Fibroblast of lung (primary cell): ENCODE measurements at regions not wholly inside any gene's neighbourhood (a gene's known extent, or its start where the extent isn't known, plus 50 kb on each side); places are given as distances from the start of the nearest gene placed in this dataset.
"Not testable (repeated sequence)": the region's sequence is repeated elsewhere in the genome, so short reads cannot be mapped to it uniquely, and the experiment has no call there.

Source experiments
- DNase-seq, 2 donors: peaks; one replicate each; pipeline versions ENCODE4 v3.0.0 to v3.0.0-alpha.2; 2010; ENCODE audit warnings: low read depth in 2 of 2
- H2AFZ ChIP-seq: 2 replicates; pipeline ENCODE4 v1.5.1; 2012; ENCODE audit warnings: low read length, control low read depth, inconsistent platforms
- H3K27ac ChIP-seq: 2 replicates; pipeline ENCODE4 v1.5.1; 2011; ENCODE audit warnings: low read length, control low read depth; ENCODE audit not compliant: insufficient read depth
- H3K27me3 ChIP-seq: 2 replicates; pipeline ENCODE4 v1.5.1; 2011; ENCODE audit warnings: mild to moderate bottlenecking, low read length; ENCODE audit not compliant: control insufficient read depth, insufficient read depth
- H3K36me3 ChIP-seq: 2 replicates; pipeline ENCODE4 v1.5.1; 2011; ENCODE audit warnings: low read length; ENCODE audit not compliant: control insufficient read depth, insufficient read depth
- H3K4me1 ChIP-seq: 2 replicates; pipeline ENCODE4 v1.5.1; 2011; ENCODE audit warnings: low read length; ENCODE audit not compliant: control insufficient read depth, insufficient read depth; ENCODE audit errors: extremely low read depth
- H3K4me2 ChIP-seq: 2 replicates; pipeline ENCODE4 v1.5.1; 2011; ENCODE audit warnings: low read length, control low read depth; ENCODE audit not compliant: insufficient read depth; ENCODE audit errors: extremely low read depth
- H3K4me3 ChIP-seq, 4 experiments: fragments of 200-600 bp in 1 of 4; sonication (generic) in 1 of 4; replicated peaks in 1 of 4; 2 replicates each; pipeline ENCODE4 v1.5.1; 2011 to 2016; ENCODE audit warnings: low read length in 4 of 4, low read depth in 3 of 4, mild to moderate bottlenecking in 3 of 4, control low read depth in 2 of 4, inconsistent platforms in 1 of 4, mixed read lengths in 1 of 4; ENCODE audit not compliant: insufficient read depth in 1 of 4; ENCODE audit errors: control extremely low read depth in 1 of 4
- H3K79me2 ChIP-seq: 2 replicates; pipeline ENCODE4 v1.5.1; 2012; ENCODE audit warnings: mild to moderate bottlenecking, low read length, inconsistent platforms; ENCODE audit not compliant: control insufficient read depth, insufficient read depth
- H3K9ac ChIP-seq: 2 replicates; pipeline ENCODE4 v1.5.1; 2011; ENCODE audit warnings: mild to moderate bottlenecking, low read length, control low read depth; ENCODE audit not compliant: insufficient read depth
- H3K9me3 ChIP-seq: 2 replicates; pipeline ENCODE4 v1.5.1; 2012; ENCODE audit warnings: low read depth, low read length; ENCODE audit not compliant: control insufficient read depth, insufficient read depth
- H4K20me1 ChIP-seq: 2 replicates; pipeline ENCODE4 v1.5.1; 2011; ENCODE audit warnings: low read length; ENCODE audit not compliant: control insufficient read depth, insufficient read depth; ENCODE audit errors: extremely low read depth
- EZH2 ChIP-seq: IDR thresholded peaks from 2 replicates; pipeline ENCODE4 v1.5.1; 2012; ENCODE audit warnings: low read length, control low read depth, mild to moderate bottlenecking; ENCODE audit errors: missing control alignments
- TF ChIP-seq, protein P1 (sequence below), 2 donors: IDR thresholded peaks in 1 of 2; conservative IDR thresholded peaks in 1 of 2; 1 replicate in 1 of 2; 2 replicates in 1 of 2; pipeline ENCODE4 v1.5.1; 2011 to 2012; ENCODE audit warnings: low read length in 2 of 2, control low read depth in 1 of 2, inconsistent platforms in 1 of 2, low read depth in 1 of 2, mild to moderate bottlenecking in 1 of 2

DNA sequence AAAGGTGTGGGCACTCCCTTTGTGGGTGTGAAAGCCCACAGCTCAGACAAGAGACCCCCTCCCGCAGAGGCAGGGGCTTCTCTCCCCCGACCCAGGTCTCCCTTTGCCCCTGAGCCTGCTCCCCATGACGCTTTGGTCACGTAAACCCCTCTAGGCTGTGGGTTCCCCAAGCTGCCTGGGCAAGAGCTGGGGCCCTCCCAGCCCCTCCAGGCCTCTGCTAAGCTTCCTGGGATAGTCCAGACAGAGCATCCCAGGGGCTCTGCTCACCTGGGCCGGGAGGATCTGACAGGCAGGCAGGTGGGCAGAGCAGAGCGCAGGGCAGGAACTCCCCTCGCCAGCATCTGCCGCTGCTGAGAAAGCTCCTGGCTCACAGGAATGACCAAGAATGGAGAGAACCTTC lies 177.3 kb downstream of the BANP start:
- Histone ChIP-seq H3K9ac (no peak overlapping the region), H3K79me2 (no peaks in the 10 kb centered on the region), H3K4me1 (no peaks in the 10 kb centered on the region), H3K4me2 (no peak overlapping the region), H3K27me3 (no peaks in the 10 kb centered on the region), H3K36me3 (no peaks in the 10 kb centered on the region), H3K9me3 (no peaks in the 10 kb centered on the region), H4K20me1 (no peaks in the 10 kb centered on the region), H3K27ac (no peak overlapping the region), H2AFZ (no peak overlapping the region), H3K4me3 (no peak overlapping the region)
- DNase-seq: no peak
- TF ChIP-seq, protein P1, sequence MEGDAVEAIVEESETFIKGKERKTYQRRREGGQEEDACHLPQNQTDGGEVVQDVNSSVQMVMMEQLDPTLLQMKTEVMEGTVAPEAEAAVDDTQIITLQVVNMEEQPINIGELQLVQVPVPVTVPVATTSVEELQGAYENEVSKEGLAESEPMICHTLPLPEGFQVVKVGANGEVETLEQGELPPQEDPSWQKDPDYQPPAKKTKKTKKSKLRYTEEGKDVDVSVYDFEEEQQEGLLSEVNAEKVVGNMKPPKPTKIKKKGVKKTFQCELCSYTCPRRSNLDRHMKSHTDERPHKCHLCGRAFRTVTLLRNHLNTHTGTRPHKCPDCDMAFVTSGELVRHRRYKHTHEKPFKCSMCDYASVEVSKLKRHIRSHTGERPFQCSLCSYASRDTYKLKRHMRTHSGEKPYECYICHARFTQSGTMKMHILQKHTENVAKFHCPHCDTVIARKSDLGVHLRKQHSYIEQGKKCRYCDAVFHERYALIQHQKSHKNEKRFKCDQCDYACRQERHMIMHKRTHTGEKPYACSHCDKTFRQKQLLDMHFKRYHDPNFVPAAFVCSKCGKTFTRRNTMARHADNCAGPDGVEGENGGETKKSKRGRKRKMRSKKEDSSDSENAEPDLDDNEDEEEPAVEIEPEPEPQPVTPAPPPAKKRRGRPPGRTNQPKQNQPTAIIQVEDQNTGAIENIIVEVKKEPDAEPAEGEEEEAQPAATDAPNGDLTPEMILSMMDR (conservative IDR thresholded peaks at IDR 0.05 in 1 of 2, IDR thresholded peaks at IDR 0.05 in 1 of 2; ENCODE audit: low read depth in 1 of 2, low read length in 2 of 2): no peak
- TF ChIP-seq EZH2: no peak

DNA sequence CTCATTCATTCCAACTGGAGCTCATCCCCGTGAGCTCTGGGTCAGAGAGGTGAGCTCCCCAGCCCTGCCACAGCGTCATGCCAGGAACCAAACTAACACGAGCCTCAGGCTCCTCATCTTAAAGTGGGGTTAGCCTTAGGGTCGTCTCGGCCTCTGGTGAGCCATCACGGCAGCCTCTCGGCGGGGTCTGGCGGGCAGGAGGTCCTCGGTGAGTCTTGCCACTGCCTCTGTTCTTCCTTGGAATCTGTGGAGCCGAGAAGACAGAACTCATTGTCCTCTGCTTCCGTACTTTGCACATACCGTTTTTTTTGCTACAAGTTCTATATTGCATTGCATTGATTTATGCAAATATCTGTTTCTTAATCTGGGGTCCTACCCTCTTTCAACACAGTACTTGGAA lies 177.9 kb downstream of the BANP start:
- not testable (repeated sequence) for H3K27me3 ChIP-seq, H4K20me1 ChIP-seq

DNA sequence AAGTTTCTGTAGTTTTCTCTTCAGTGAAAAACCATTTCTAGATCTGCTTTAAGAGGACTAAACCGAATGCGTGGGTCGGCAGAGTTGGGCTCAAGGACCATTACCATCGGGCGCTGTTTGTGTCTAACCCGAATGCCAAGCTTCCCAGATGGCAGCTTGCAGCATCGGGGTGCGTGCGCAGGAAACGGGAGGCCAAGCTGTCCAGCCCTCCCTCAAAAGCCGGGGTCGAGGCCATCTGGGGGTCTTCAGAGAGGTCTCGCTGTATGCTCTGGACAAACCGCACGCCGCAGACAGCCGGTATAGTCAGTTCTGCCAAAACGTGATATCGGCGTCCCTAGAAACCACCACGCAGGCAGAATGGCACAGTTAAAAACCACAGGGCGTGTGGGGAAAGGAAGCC lies 178.8 kb downstream of the BANP start:
- H3K4me2 ChIP-seq: no peak overlapping the region
- no peaks in the 10 kb centered on the region for H3K4me1 ChIP-seq
- H3K9ac ChIP-seq: no peak overlapping the region
- no peaks in the 10 kb centered on the region for H4K20me1 ChIP-seq
- no peak overlapping the region for H3K4me3 ChIP-seq
- no peaks in the 10 kb centered on the region for H3K9me3 ChIP-seq
- no peak for TF ChIP-seq EZH2
- TF ChIP-seq, protein P1 (conservative IDR thresholded peaks at IDR 0.05 in 1 of 2, IDR thresholded peaks at IDR 0.05 in 1 of 2; ENCODE audit: low read depth in 1 of 2, low read length in 2 of 2): no peak
- no peak overlapping the region for H3K27ac ChIP-seq
- H3K27me3 ChIP-seq: no peaks in the 10 kb centered on the region
- H3K79me2 ChIP-seq: no peaks in the 10 kb centered on the region
- no peak overlapping the region for H2AFZ ChIP-seq
- DNase-seq: no peak
- no peaks in the 10 kb centered on the region for H3K36me3 ChIP-seq

More for the DNA sequence above, 177.9 kb downstream of the BANP start:
- not testable (repeated sequence) for H3K36me3 ChIP-seq, H3K9me3 ChIP-seq, H3K79me2 ChIP-seq, H3K9ac ChIP-seq, H3K4me2 ChIP-seq, H2AFZ ChIP-seq, H3K27ac ChIP-seq, H3K4me1 ChIP-seq, H3K4me3 ChIP-seq, DNase-seq

DNA sequence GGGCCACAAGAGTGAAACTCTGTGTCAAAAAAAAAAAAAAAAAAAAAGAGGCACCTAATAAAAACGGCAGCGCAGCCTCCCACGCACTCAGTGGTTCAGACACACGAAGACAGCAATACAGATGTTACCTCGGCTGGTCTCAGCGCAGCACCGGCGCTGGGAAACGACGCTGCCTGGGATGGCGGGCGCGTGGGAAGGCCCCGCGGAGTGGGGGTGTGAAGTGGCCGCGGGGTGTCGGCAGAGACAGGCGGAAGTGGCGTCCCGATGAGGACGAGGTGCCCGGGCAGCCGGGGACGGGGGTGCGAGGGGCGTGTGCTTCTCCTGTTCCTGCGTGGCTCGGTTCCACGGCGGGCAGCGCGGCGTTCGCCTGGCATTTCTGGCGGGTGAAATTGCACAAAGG lies 179.4 kb downstream of the BANP start:
- DNase-seq: no peak
- Histone ChIP-seq H3K79me2 (no peaks in the 10 kb centered on the region), H4K20me1 (no peaks in the 10 kb centered on the region), H2AFZ (no peak overlapping the region), H3K36me3 (no peaks in the 10 kb centered on the region), H3K4me1 (no peaks in the 10 kb centered on the region), H3K27ac (no peak overlapping the region), H3K4me3 (no peak overlapping the region), H3K27me3 (no peaks in the 10 kb centered on the region), H3K9ac (no peak overlapping the region), H3K9me3 (no peaks in the 10 kb centered on the region), H3K4me2 (no peak overlapping the region)
- TF ChIP-seq EZH2: no peak
- TF ChIP-seq, protein P1 (conservative IDR thresholded peaks at IDR 0.05 in 1 of 2, IDR thresholded peaks at IDR 0.05 in 1 of 2; ENCODE audit: low read depth in 1 of 2, low read length in 2 of 2): no peak
